IMR-90 (cell line): ENCODE measurements at regions not wholly inside any gene's neighbourhood (a gene's known extent, or its start where the extent isn't known, plus 50 kb on each side); places are given as distances from the start of the nearest gene placed in this dataset.
A peak's percentile ranks its signal among the peaks of the same experiment; 100 is the strongest.

Source experiments
- ATAC-seq: fragments of 200-7000 bp; cut with Tn5 transposase; 2 replicates; pipeline ENCODE4 v1.9.1; 2020; ENCODE audit warnings: low read depth, mild to moderate bottlenecking, moderate library complexity
- BruUV-seq: library from RNA; stranded (reverse); fragments of 400-500 nt; replicated peaks from 2 replicates; lab custom pipeline; 2021; lab: Mats Ljungman, UMichigan
- CTCF ChIA-PET: fragments of 300-600 bp; formaldehyde crosslinking; extraction: SDS; loops from one replicate; lab custom pipeline; 2021; ENCODE audit warnings: antibody characterized with exemption; lab: Yijun Ruan, JAX
- POLR2A ChIA-PET: fragments of 300-600 bp; sonication (Branson Sonifier 250); formaldehyde crosslinking; loops from one replicate; lab custom pipeline; 2022; ENCODE audit warnings: antibody characterized with exemption; ENCODE audit not compliant: unreplicated experiment; lab: Charles Lee
- DNase-seq: peaks from one replicate; pipeline ENCODE4 v3.0.0; 2013
- H2AFZ ChIP-seq: replicated peaks from 2 replicates; pipeline ENCODE3; 2013; ENCODE audit warnings: low read length, mild to moderate bottlenecking; ENCODE audit not compliant: poor library complexity
- H2AK5ac ChIP-seq: 2 replicates; pipeline ENCODE4 v1.6.1; 2013; ENCODE audit warnings: low read depth, low read length, inconsistent platforms
- H2AK9ac ChIP-seq: replicated peaks from 2 replicates; pipeline ENCODE3; 2013; ENCODE audit warnings: mild to moderate bottlenecking, low read depth, low read length, moderate library complexity; ENCODE audit not compliant: poor library complexity
- H2BK120ac ChIP-seq: 2 replicates; pipeline ENCODE4 v1.6.1; 2013; ENCODE audit warnings: low read depth, low read length, inconsistent platforms
- H2BK15ac ChIP-seq: 3 replicates; pipeline ENCODE4 v1.6.1; 2013; ENCODE audit warnings: low read depth, low read length, inconsistent platforms
- H2BK20ac ChIP-seq: 2 replicates; pipeline ENCODE4 v1.6.1; 2013; ENCODE audit warnings: low read depth, mild to moderate bottlenecking, inconsistent platforms, low read length, moderate library complexity
- H2BK5ac ChIP-seq: 2 replicates; pipeline ENCODE4 v1.6.1; 2013; ENCODE audit warnings: mild to moderate bottlenecking, low read depth, low read length, inconsistent platforms; ENCODE audit not compliant: poor library complexity, severe bottlenecking
- H3K14ac ChIP-seq: replicated peaks from 2 replicates; pipeline ENCODE4 v1.6.1; 2013; ENCODE audit warnings: low read depth, low read length, inconsistent platforms
- H3K18ac ChIP-seq: 2 replicates; pipeline ENCODE4 v1.6.1; 2013; ENCODE audit warnings: low read depth, low read length, control low read depth
- H3K23ac ChIP-seq: 2 replicates; pipeline ENCODE4 v1.6.1; 2013; ENCODE audit warnings: low read depth, low read length, inconsistent platforms
- H3K27ac ChIP-seq: 2 replicates; pipeline ENCODE4 v1.5.1; 2013; ENCODE audit warnings: mild to moderate bottlenecking, control low read depth, low read length; ENCODE audit not compliant: insufficient read depth
- H3K27me3 ChIP-seq: 2 replicates; pipeline ENCODE4 v1.6.1; 2013; ENCODE audit warnings: low read length; ENCODE audit not compliant: control insufficient read depth, insufficient read depth
- H3K36me3 ChIP-seq: 2 replicates; pipeline ENCODE4 v1.6.1; 2013; ENCODE audit warnings: low read length, mixed read lengths; ENCODE audit not compliant: control insufficient read depth, insufficient read depth
- H3K4ac ChIP-seq: 2 replicates; pipeline ENCODE4 v1.6.1; 2013; ENCODE audit warnings: low read depth, low read length, inconsistent platforms
- H3K4me1 ChIP-seq: 2 replicates; pipeline ENCODE4 v1.6.1; 2013; ENCODE audit warnings: low read length, mixed read lengths; ENCODE audit not compliant: control insufficient read depth, insufficient read depth
- H3K4me2 ChIP-seq: 2 replicates; pipeline ENCODE4 v1.6.1; 2013; ENCODE audit warnings: low read depth, mild to moderate bottlenecking, control low read depth, low read length, moderate library complexity
- H3K4me3 ChIP-seq: 2 replicates; pipeline ENCODE4 v1.5.1; 2013; ENCODE audit warnings: low read depth, mild to moderate bottlenecking, control low read depth, low read length, moderate library complexity; ENCODE audit not compliant: insufficient read depth
- H3K56ac ChIP-seq: 2 replicates; pipeline ENCODE4 v1.6.1; 2013; ENCODE audit warnings: low read length, inconsistent platforms; ENCODE audit not compliant: insufficient read depth; ENCODE audit errors: extremely low read depth
- H3K79me1 ChIP-seq, 2 experiments: 2 replicates each; pipeline ENCODE4 v1.6.1; 2013; ENCODE audit warnings: low read length in 2 of 2, inconsistent platforms in 1 of 2, low read depth in 1 of 2
- H3K9ac ChIP-seq: 2 replicates; pipeline ENCODE4 v1.6.1; 2013; ENCODE audit warnings: low read depth, low read length, control low read depth
- H3K9me1 ChIP-seq: 2 replicates; pipeline ENCODE4 v1.6.1; 2013; ENCODE audit warnings: low read length, inconsistent platforms; ENCODE audit not compliant: insufficient read depth
- H3K9me3 ChIP-seq: 2 replicates; pipeline ENCODE4 v1.6.1; 2013; ENCODE audit warnings: low read length; ENCODE audit not compliant: control insufficient read depth, insufficient read depth
- H4K20me1 ChIP-seq: 2 replicates; pipeline ENCODE4 v1.6.1; 2013; ENCODE audit warnings: low read length, inconsistent platforms; ENCODE audit not compliant: insufficient read depth
- H4K5ac ChIP-seq: 2 replicates; pipeline ENCODE4 v1.6.1; 2013; ENCODE audit warnings: mild to moderate bottlenecking, low read depth, low read length, control low read depth
- H4K8ac ChIP-seq, 2 experiments: 2 replicates each; pipeline ENCODE4 v1.6.1; 2013; ENCODE audit warnings: low read depth in 2 of 2, low read length in 2 of 2, control low read depth in 1 of 2, inconsistent platforms in 1 of 2
- H4K91ac ChIP-seq: 2 replicates; pipeline ENCODE4 v1.6.1; 2013; ENCODE audit warnings: low read depth, low read length, inconsistent platforms; ENCODE audit not compliant: insufficient read depth
- BHLHE40 ChIP-seq: fragments of 150-350 bp; IDR thresholded peaks from 2 replicates; pipeline ENCODE4 v1.6.1; 2016; ENCODE audit warnings: mild to moderate bottlenecking, low read depth, low read length
- CEBPB ChIP-seq: IDR thresholded peaks from 2 replicates; pipeline ENCODE4 v1.6.1; 2012; ENCODE audit warnings: low read depth, low read length, improper control_type of control experiment
- CHD1 ChIP-seq: IDR thresholded peaks from 2 replicates; pipeline ENCODE4 v1.6.1; 2012; ENCODE audit warnings: low read depth, low read length, improper control_type of control experiment
- CTCF ChIP-seq: conservative IDR thresholded peaks from 2 replicates; pipeline ENCODE4 v1.5.1; 2012; ENCODE audit warnings: mild to moderate bottlenecking, low read depth, low read length, improper control_type of control experiment
- ELK1 ChIP-seq: fragments of 150-350 bp; IDR thresholded peaks from 2 replicates; pipeline ENCODE4 v1.6.1; 2016; ENCODE audit warnings: low read depth, mild to moderate bottlenecking, low read length, moderate library complexity, borderline replicate concordance
- FOS ChIP-seq: fragments of 150-350 bp; IDR thresholded peaks from 2 replicates; pipeline ENCODE4 v1.6.1; 2016; ENCODE audit warnings: low read depth, low read length
- MAFK ChIP-seq: IDR thresholded peaks from 2 replicates; pipeline ENCODE4 v1.6.1; 2012; ENCODE audit warnings: low read depth, low read length, improper control_type of control experiment
- MAZ ChIP-seq: IDR thresholded peaks from 2 replicates; pipeline ENCODE4 v1.6.1; 2012; ENCODE audit warnings: low read depth, mild to moderate bottlenecking, low read length, improper control_type of control experiment, moderate library complexity, borderline replicate concordance
- NFE2L2 ChIP-seq: fragments of 150-350 bp; IDR thresholded peaks from 2 replicates; pipeline ENCODE4 v1.6.1; 2016; ENCODE audit warnings: low read depth, mild to moderate bottlenecking, low read length
- POLR2A ChIP-seq: IDR thresholded peaks from 2 replicates; pipeline ENCODE4 v1.6.1; 2012; ENCODE audit warnings: mild to moderate bottlenecking, low read depth, low read length
- RAD21 ChIP-seq: IDR thresholded peaks from 2 replicates; pipeline ENCODE4 v1.6.1; 2012; ENCODE audit warnings: low read length, improper control_type of control experiment
- RCOR1 ChIP-seq: IDR thresholded peaks from 2 replicates; pipeline ENCODE4 v1.6.1; 2012; ENCODE audit warnings: mild to moderate bottlenecking, low read length, improper control_type of control experiment; ENCODE audit not compliant: insufficient replicate concordance
- RFX5 ChIP-seq: IDR thresholded peaks from 2 replicates; pipeline ENCODE4 v1.8.0; 2012; ENCODE audit warnings: low read depth, mild to moderate bottlenecking, low read length, moderate library complexity
- USF2 ChIP-seq: fragments of 150-350 bp; IDR thresholded peaks from 2 replicates; pipeline ENCODE4 v1.6.1; 2017; ENCODE audit warnings: mild to moderate bottlenecking, antibody characterized with exemption, low read length, low read depth
- WGBS, 2 experiments: methylation state at CpG; one replicate each; pipeline versions ENCODE4 v1.1.5 to v1.1.7; 2013; ENCODE audit warnings: missing lambda C conversion rate in 2 of 2; ENCODE audit not compliant: insufficient read length in 1 of 2; ENCODE audit errors: extremely low coverage in 2 of 2; 5-methylcytosine and 5-hydroxymethylcytosine counted together
- dilution Hi-C: fragments of 300-500 bp; cut with HindIII; formaldehyde crosslinking; loops from one replicate; pipeline ENCODE4 v1.14.3; 2018; ENCODE audit warnings: low sequenced_read_pairs; ENCODE audit not compliant: unreplicated experiment
- in situ Hi-C: fragments of 300-500 bp; cut with MboI; formaldehyde crosslinking; loops from 3 replicates; pipeline ENCODE4 v1.14.3; 2019; ENCODE audit warnings: low sequenced_read_pairs, inconsistent platforms, mixed read lengths
- intact Hi-C: fragments of 100-400 bp; cut with micrococcal nuclease; formaldehyde crosslinking; loops from 2 replicates; pipeline ENCODE4 v1.10.0; 2022

- POLR2A ChIA-PET, result interaction anchor here (0.5 kb wide), 1 partner anchor 98 kb away, joined by 6 read pairs; no protein-coding TSS in a partner anchor
- Histone ChIP-seq H2AK5ac (peak overlapping the region; percentile 97), H2AFZ (no peak overlapping the region), H4K91ac (peak overlapping the region; percentile 85), H2BK15ac (peak overlapping the region; percentile 88), H2BK5ac (peak overlapping the region; percentile 98), H3K27me3 (no peaks in the 10 kb centered on the region), H3K9me3 (no peaks in the 10 kb centered on the region), H3K23ac (peak overlapping the region; percentile 24), H3K9me1 (peaks cover 13% of the 10 kb centered on the region), H3K18ac (peak overlapping the region; percentile 100; the same call in 1 of the 2 replicates), H3K4me3 (no peak overlapping the region), H3K14ac (peak overlapping the region; percentile 52), H4K20me1 (no peaks in the 10 kb centered on the region), H3K36me3 (no peaks in the 10 kb centered on the region), H2BK20ac (peak overlapping the region; percentile 87), H3K9ac (no peak overlapping the region), H4K8ac (peak overlapping the region; percentile 54 to 96), H3K4me1 (peaks cover 10% of the 10 kb centered on the region; the same call in 1 of the 2 replicates), H3K4me2 (peak overlapping the region; percentile 16; the same call in 1 of the 2 replicates), H3K4ac (peak overlapping the region; percentile 90), H2AK9ac (peak overlapping the region; percentile 77), H3K79me1 (no peaks in the 10 kb centered on the region; a peak in 1 of 4 replicates), H3K56ac (peak overlapping the region; percentile 89), H2BK120ac (peak overlapping the region; percentile 99), H4K5ac (peak overlapping the region; percentile 80; the same call in 1 of the 2 replicates), H3K27ac (peak overlapping the region; percentile 85)
- intact Hi-C loops (no loop called here), in situ Hi-C loops (no loop called here), dilution Hi-C loops (no loop called here)
- ATAC-seq (peak; percentile 95), DNase-seq (peak; percentile 99)
- 100% methylated on average over 1 of the region's 10 CpGs; no CpG with 5 or more reads in 1 of the 2 experiments for WGBS, 2 experiments
- CTCF ChIA-PET, result no interaction called here
- no TSS peak for BruUV-seq
- TF ChIP-seq MAFK (no peak), RFX5 (no peak), RCOR1 (peak; percentile 96), CTCF (no peak), CHD1 (no peak), RAD21 (no peak), MAZ (no peak), NFE2L2 (peak; percentile 43; the same call in 1 of the 2 replicates), CEBPB (peak; percentile 61; the same call in 1 of the 2 replicates), USF2 (no peak), ELK1 (no peak), FOS (peak; percentile 99), BHLHE40 (peak; percentile 82), POLR2A (no peak)
Measured at GRCh38 chr2:181790716-181791649, 100.5 kb upstream of the ITPRID2 start.
